A673 (cell line): ENCODE measurements at regions not wholly inside any gene's neighbourhood (a gene's known extent, or its start where the extent isn't known, plus 50 kb on each side); places are given as distances from the start of the nearest gene placed in this dataset.

Experiments
- EZH2 ChIP-seq: fragments of 200-600 bp; sonication (generic); IDR thresholded peaks from 2 replicates; pipeline ENCODE4 v1.6.1; 2017; ENCODE audit warnings: borderline replicate concordance, low read depth, mild to moderate bottlenecking, mixed read lengths, antibody characterized with exemption, low read length; ENCODE audit not compliant: poor library complexity, severe bottlenecking
- TF ChIP-seq, protein P1 (sequence below): fragments of 300-800, 200-600 bp; sonication (generic); conservative IDR thresholded peaks from 2 replicates; pipeline ENCODE4 v1.5.1; 2017; ENCODE audit warnings: low read depth, mild to moderate bottlenecking, antibody characterized with exemption, low read length, moderate library complexity, mixed read lengths

DNA sequence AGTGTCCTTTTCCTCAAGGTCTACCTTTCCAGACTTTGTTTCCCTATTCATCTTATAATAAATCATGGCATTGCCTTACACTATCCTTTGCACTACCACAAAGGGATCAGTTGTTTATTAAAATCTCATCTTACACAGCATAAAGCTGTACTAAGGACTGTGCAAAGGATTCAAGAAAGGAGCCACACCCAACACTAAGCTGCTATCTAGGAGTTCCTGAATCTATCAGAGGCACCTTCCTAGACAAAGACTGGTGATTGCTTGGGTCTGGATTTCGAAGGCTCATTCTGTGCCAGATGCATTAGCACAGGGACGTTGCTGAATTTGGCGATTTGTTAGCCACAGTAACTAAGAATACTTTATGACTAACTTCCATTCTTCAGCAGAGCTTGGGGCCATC is 412.0 kb downstream of the NUP35 start:
- TF ChIP-seq EZH2, result no peak
- TF ChIP-seq, protein P1, sequence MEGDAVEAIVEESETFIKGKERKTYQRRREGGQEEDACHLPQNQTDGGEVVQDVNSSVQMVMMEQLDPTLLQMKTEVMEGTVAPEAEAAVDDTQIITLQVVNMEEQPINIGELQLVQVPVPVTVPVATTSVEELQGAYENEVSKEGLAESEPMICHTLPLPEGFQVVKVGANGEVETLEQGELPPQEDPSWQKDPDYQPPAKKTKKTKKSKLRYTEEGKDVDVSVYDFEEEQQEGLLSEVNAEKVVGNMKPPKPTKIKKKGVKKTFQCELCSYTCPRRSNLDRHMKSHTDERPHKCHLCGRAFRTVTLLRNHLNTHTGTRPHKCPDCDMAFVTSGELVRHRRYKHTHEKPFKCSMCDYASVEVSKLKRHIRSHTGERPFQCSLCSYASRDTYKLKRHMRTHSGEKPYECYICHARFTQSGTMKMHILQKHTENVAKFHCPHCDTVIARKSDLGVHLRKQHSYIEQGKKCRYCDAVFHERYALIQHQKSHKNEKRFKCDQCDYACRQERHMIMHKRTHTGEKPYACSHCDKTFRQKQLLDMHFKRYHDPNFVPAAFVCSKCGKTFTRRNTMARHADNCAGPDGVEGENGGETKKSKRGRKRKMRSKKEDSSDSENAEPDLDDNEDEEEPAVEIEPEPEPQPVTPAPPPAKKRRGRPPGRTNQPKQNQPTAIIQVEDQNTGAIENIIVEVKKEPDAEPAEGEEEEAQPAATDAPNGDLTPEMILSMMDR, result no peak
